A549 (cell line): ENCODE measurements at regions not wholly inside any gene's neighbourhood (a gene's known extent, or its start where the extent isn't known, plus 50 kb on each side); places are given as distances from the start of the nearest gene placed in this dataset.

Source experiments
- ATAC-seq, 2 experiments: fragments of 200-7000 bp in 1 of 2; fragments of >200 bp in 1 of 2; cut with Nextera tagmentation in 1 of 2; cut with Tn5 transposase in 1 of 2; 3 replicates each; pipeline versions ENCODE4 v1.8.0 to v1.9.1; 2018 to 2020; ENCODE audit warnings: mild to moderate bottlenecking in 1 of 2, moderate library complexity in 1 of 2
- CTCF ChIA-PET: fragments of 300-600 bp; sonication (Branson Sonifier 250); formaldehyde crosslinking; extraction: SDS; loops from one replicate; lab custom pipeline; 2021; ENCODE audit warnings: antibody characterized with exemption, inconsistent platforms; lab: Yijun Ruan, JAX
- POLR2A ChIA-PET: fragments of 350-600 bp; formaldehyde crosslinking; extraction: SDS; loops from one replicate; lab custom pipeline; 2021; ENCODE audit warnings: antibody characterized with exemption, inconsistent platforms; lab: Yijun Ruan, JAX
- DNase-seq, 2 experiments: peaks; one replicate each; pipeline versions ENCODE4 v3.0.0 to v3.0.0-alpha.2; 2011 to 2016; ENCODE audit warnings: low read depth in 1 of 2, low spot score in 1 of 2
- FAIRE-seq: peaks from 2 replicates; lab custom pipeline; 2011; peaks lifted over from hg19 to GRCh38; lab: Jason Lieb, UNC
- H3K27ac ChIP-seq, 2 experiments: fragments of >200 bp; sonication (Bioruptor Twin); formaldehyde crosslinking; 3 replicates each; pipeline ENCODE4 v1.5.1; 2016 to 2017
- H3K4me1 ChIP-seq: fragments of >200 bp; sonication (Bioruptor Twin); formaldehyde crosslinking; 3 replicates; pipeline ENCODE4 v1.6.1; 2016
- H3K4me2 ChIP-seq: fragments of >200 bp; sonication (Bioruptor Twin); formaldehyde crosslinking; 3 replicates; pipeline ENCODE4 v1.6.1; 2016
- H3K4me3 ChIP-seq: fragments of >200 bp; sonication (Bioruptor Twin); formaldehyde crosslinking; 3 replicates; pipeline ENCODE4 v1.5.1; 2016
- H3K9me3 ChIP-seq: fragments of >200 bp; sonication (Bioruptor Twin); formaldehyde crosslinking; 3 replicates; pipeline ENCODE4 v1.6.1; 2016
- CEBPB ChIP-seq, 2 experiments: fragments of >200 bp in 1 of 2; sonication (Bioruptor Twin) in 1 of 2; formaldehyde crosslinking in 1 of 2; IDR thresholded peaks; 2 replicates each; pipeline ENCODE4 v1.6.1; 2012 to 2016
- CHD4 ChIP-seq: fragments of 200-600 bp; sonication (generic); IDR thresholded peaks from 2 replicates; pipeline ENCODE4 v1.6.1; 2016; ENCODE audit warnings: antibody characterized with exemption, mild to moderate bottlenecking, borderline replicate concordance
- E2F6 ChIP-seq: IDR thresholded peaks from 2 replicates; pipeline ENCODE4 v1.6.1; 2012; ENCODE audit warnings: low read depth, borderline replicate concordance
- ELK1 ChIP-seq: fragments of 150-350 bp; IDR thresholded peaks from 2 replicates; pipeline ENCODE4 v1.6.1; 2014; ENCODE audit warnings: low read depth, mild to moderate bottlenecking, low read length
- EP300 ChIP-seq, 2 experiments: fragments of >200 bp; sonication (Bioruptor Twin); formaldehyde crosslinking; IDR thresholded peaks; 2 replicates in 1 of 2; 3 replicates in 1 of 2; pipeline ENCODE4 v1.6.1; 2016 to 2017
- ESRRA ChIP-seq: fragments of 150-350 bp; IDR thresholded peaks from 2 replicates; pipeline ENCODE4 v1.6.1; 2014; ENCODE audit warnings: mild to moderate bottlenecking, low read length, borderline replicate concordance
- FOSB ChIP-seq: fragments of 250-450 bp; sonication (Bioruptor Pico); IDR thresholded peaks from 2 replicates; pipeline ENCODE4 v1.5.0; 2020; ENCODE audit warnings: mild to moderate bottlenecking, moderate library complexity
- HES2 ChIP-seq: fragments of >200 bp; sonication (Bioruptor Twin); formaldehyde crosslinking; IDR thresholded peaks from 2 replicates; pipeline ENCODE4 v1.6.1; 2016
- HMGXB4 ChIP-seq: fragments of 250-450 bp; sonication (Bioruptor Pico); IDR thresholded peaks from 2 replicates; pipeline ENCODE4 v1.5.0; 2021; ENCODE audit warnings: mild to moderate bottlenecking, moderate library complexity, borderline replicate concordance
- HOXB5 ChIP-seq: fragments of 250-450 bp; sonication (Bioruptor Pico); IDR thresholded peaks from 2 replicates; pipeline ENCODE4 v1.5.0; 2020; ENCODE audit warnings: mild to moderate bottlenecking, moderate library complexity
- JUN ChIP-seq, 2 experiments: fragments of >200 bp; sonication (Bioruptor Twin); formaldehyde crosslinking; IDR thresholded peaks; 2 replicates in 1 of 2; 3 replicates in 1 of 2; pipeline ENCODE4 v1.6.1; 2016 to 2017
- POLR2AphosphoS2 ChIP-seq: conservative IDR thresholded peaks from 2 replicates; pipeline ENCODE4 v1.6.1; 2012; ENCODE audit warnings: low read length, improper control_type of control experiment, inconsistent platforms
- RCOR1 ChIP-seq: fragments of 150-350 bp; IDR thresholded peaks from 2 replicates; pipeline ENCODE4 v1.6.1; 2014; ENCODE audit warnings: antibody characterized with exemption, low read length, low read depth
- RFX5 ChIP-seq: fragments of 450-650 bp; IDR thresholded peaks from 2 replicates; pipeline ENCODE4 v1.7.1; 2014; ENCODE audit warnings: antibody characterized with exemption, mild to moderate bottlenecking, moderate library complexity
- RNF2 ChIP-seq: fragments of 200-600 bp; sonication (generic); IDR thresholded peaks from 2 replicates; pipeline ENCODE4 v1.6.1; 2016; ENCODE audit warnings: low read depth, mild to moderate bottlenecking, antibody characterized with exemption, moderate library complexity, borderline replicate concordance
- SMC3 ChIP-seq: fragments of >200 bp; sonication (Bioruptor Twin); formaldehyde crosslinking; IDR thresholded peaks from 3 replicates; pipeline ENCODE4 v1.6.1; 2018; ENCODE audit warnings: inconsistent platforms
- TP53 ChIP-seq: fragments of 250-450 bp; sonication (Bioruptor Pico); IDR thresholded peaks from 2 replicates; pipeline ENCODE4 v1.5.0; 2021; ENCODE audit warnings: mild to moderate bottlenecking, moderate library complexity
- ZC3H11A ChIP-seq: fragments of 450-650 bp; IDR thresholded peaks from 2 replicates; pipeline ENCODE4 v1.6.1; 2014; ENCODE audit warnings: antibody characterized with exemption, mild to moderate bottlenecking
- WGBS: methylation state at CpG from one replicate; pipeline ENCODE4 v1.1.6; 2017; ENCODE audit errors: missing lambda C conversion rate; 5-methylcytosine and 5-hydroxymethylcytosine counted together

GRCh38 chr12:131356485-131357184 lies 354.3 kb upstream of the SFSWAP start (continued):
- TF ChIP-seq HMGXB4 (CRISPR knock-in tag): no peak
- TF ChIP-seq HES2: no peak
- no peak for TF ChIP-seq RCOR1

- H3K9me3 ChIP-seq: peaks cover 6% of the 10 kb centered on the region; the same call in 1 of the 3 replicates
- DNase-seq: no peak
- TF ChIP-seq RFX5 (no peak), ZC3H11A (no peak), E2F6 (no peak), HOXB5 (no peak), POLR2AphosphoS2 (no peak), ESRRA (no peak), ELK1 (no peak), EP300 (IDR thresholded peaks at IDR 0.05) (no peak), SMC3 (no peak)
- TF ChIP-seq, all 56 proteins: peak for 0
- FAIRE-seq (no peak), ATAC-seq (no peak)
- Histone ChIP-seq H3K4me2 (no peak overlapping the region), H3K4me1 (no peaks in the 10 kb centered on the region), H3K4me3 (no peak overlapping the region), H3K27ac (no peak overlapping the region)
- WGBS: 69% methylated on average over 9 of the region's 9 CpGs
- POLR2A ChIA-PET: no interaction called here
- CTCF ChIA-PET: no interaction called here
Measured at GRCh38 chr12:131357185-131357747, 353.6 kb upstream of the SFSWAP start.

- TF ChIP-seq CHD4 (no peak), JUN (IDR thresholded peaks at IDR 0.05) (no peak), FOSB (CRISPR knock-in tag) (no peak), CEBPB (IDR thresholded peaks at IDR 0.05) (no peak), TP53 (CRISPR knock-in tag) (no peak), RNF2 (no peak)
- TF ChIP-seq, all 56 proteins: peak for 0
- no peak for FAIRE-seq
- WGBS: 30% methylated on average over 3 of the region's 3 CpGs
Measured at GRCh38 chr12:131357920-131358319, 353.0 kb upstream of the SFSWAP start.

More at GRCh38 chr12:131357920-131358319, 353.0 kb upstream of the SFSWAP start:
- CTCF ChIA-PET: no interaction called here
- no peak overlapping the region for H3K4me3 ChIP-seq
- no peak overlapping the region for H3K4me2 ChIP-seq
- ATAC-seq (no peak), DNase-seq (no peak)
- H3K4me1 ChIP-seq: no peaks in the 10 kb centered on the region
- no peak overlapping the region for H3K27ac ChIP-seq
- peaks cover 6% of the 10 kb centered on the region; the same call in 1 of the 3 replicates for H3K9me3 ChIP-seq
- POLR2A ChIA-PET: no interaction called here
